Ramos (cell line): ENCODE measurements at regions not wholly inside any gene's neighbourhood (a gene's known extent, or its start where the extent isn't known, plus 50 kb on each side); places are given as distances from the start of the nearest gene placed in this dataset.

Source experiments
- in situ Hi-C: fragments of 300-500 bp; cut with MboI; formaldehyde crosslinking; loops from one replicate; pipeline ENCODE4 v1.14.3; 2022; ENCODE audit warnings: low sequenced_read_pairs; ENCODE audit not compliant: unreplicated experiment

GRCh38 chr20:50272030-50272723 is 81.5 kb downstream of the CEBPB start:
- in situ Hi-C loops = no loop called here

GRCh38 chr20:50272724-50273446 is 82.3 kb downstream of the CEBPB start:
- in situ Hi-C loops = no loop called here

- in situ Hi-C loops = no loop called here
Measured at GRCh38 chr20:50273601-50274491, 83.2 kb downstream of the CEBPB start.

- in situ Hi-C loops = no loop called here
Measured at GRCh38 chr20:50274570-50275430, 84.2 kb downstream of the CEBPB start.

- in situ Hi-C loops = no loop called here
Measured at GRCh38 chr20:50276119-50277063, 85.8 kb downstream of the CEBPB start.

GRCh38 chr20:50277064-50277415 is 86.4 kb downstream of the CEBPB start:
- in situ Hi-C loops = no loop called here

GRCh38 chr20:50277460-50278376 is 87.1 kb downstream of the CEBPB start:
- in situ Hi-C loops = no loop called here

GRCh38 chr20:50278377-50278683 is 87.7 kb downstream of the CEBPB start:
- in situ Hi-C loops = no loop called here

- in situ Hi-C loops = no loop called here
Measured at GRCh38 chr20:50278684-50279531, 88.3 kb downstream of the CEBPB start.

GRCh38 chr20:50279988-50280850 is 89.6 kb downstream of the CEBPB start:
- in situ Hi-C loops = no loop called here

GRCh38 chr20:50280851-50281655 is 90.4 kb downstream of the CEBPB start:
- in situ Hi-C loops = no loop called here

GRCh38 chr20:50281831-50282591 is 91.4 kb downstream of the CEBPB start:
- in situ Hi-C loops = no loop called here

- in situ Hi-C loops = no loop called here
Measured at GRCh38 chr20:50282592-50283241, 92.1 kb downstream of the CEBPB start.

- in situ Hi-C loops = no loop called here
Measured at GRCh38 chr20:50283370-50283769, 92.7 kb downstream of the CEBPB start.
